NCI-H1436 (cell line): ENCODE measurements at regions not wholly inside any gene's neighbourhood (a gene's known extent, or its start where the extent isn't known, plus 50 kb on each side); places are given as distances from the start of the nearest gene placed in this dataset.
"Not testable (repeated sequence)": the region's sequence is repeated elsewhere in the genome, so short reads cannot be mapped to it uniquely, and the experiment has no call there.

Source experiments
- DNase-seq: peaks from one replicate; lab custom pipeline; 2025; lab: John Stamatoyannopoulos, UW

DNA sequence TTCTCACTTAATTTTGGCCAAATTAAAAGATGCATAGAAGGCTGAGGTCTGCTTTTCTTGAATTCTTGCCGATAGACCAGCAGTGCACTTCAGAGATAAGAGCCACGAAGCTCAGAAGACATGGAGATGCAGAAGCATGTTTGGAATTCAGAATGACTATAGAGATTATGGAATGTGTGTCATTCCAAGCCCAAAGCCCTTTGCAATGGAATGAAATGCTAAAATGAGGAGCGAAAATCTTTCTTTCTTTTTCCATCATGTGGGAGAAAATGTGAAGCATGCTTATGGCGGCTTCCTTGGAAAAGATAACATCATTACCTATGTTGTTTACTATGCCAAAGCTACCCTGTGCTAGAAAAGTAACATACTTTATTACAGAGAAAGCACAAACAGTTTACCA is 257.0 kb upstream of the RNF32 start:
- DNase-seq, result no peak

GRCh38 chr7:156380261-156380660 is 260.3 kb upstream of the RNF32 start:
- no peak for DNase-seq

GRCh38 chr7:156379324-156380070 is 261.1 kb upstream of the RNF32 start:
- DNase-seq, result no peak

GRCh38 chr7:156378806-156379205 is 261.8 kb upstream of the RNF32 start:
- DNase-seq, result no peak

GRCh38 chr7:156376317-156376716 is 264.3 kb upstream of the RNF32 start:
- peak; percentile 51 for DNase-seq

- no peak for DNase-seq
Measured at GRCh38 chr7:156374335-156374734, 266.2 kb upstream of the RNF32 start.

GRCh38 chr7:156369929-156370328 is 270.6 kb upstream of the RNF32 start:
- not testable (repeated sequence) for DNase-seq

GRCh38 chr7:156368053-156368843 is 272.3 kb upstream of the RNF32 start:
- DNase-seq, result no peak

- no peak for DNase-seq
Measured at GRCh38 chr7:156363751-156364150, 276.8 kb upstream of the RNF32 start.

GRCh38 chr7:156360835-156361234 is 279.7 kb upstream of the RNF32 start:
- no peak for DNase-seq

DNA sequence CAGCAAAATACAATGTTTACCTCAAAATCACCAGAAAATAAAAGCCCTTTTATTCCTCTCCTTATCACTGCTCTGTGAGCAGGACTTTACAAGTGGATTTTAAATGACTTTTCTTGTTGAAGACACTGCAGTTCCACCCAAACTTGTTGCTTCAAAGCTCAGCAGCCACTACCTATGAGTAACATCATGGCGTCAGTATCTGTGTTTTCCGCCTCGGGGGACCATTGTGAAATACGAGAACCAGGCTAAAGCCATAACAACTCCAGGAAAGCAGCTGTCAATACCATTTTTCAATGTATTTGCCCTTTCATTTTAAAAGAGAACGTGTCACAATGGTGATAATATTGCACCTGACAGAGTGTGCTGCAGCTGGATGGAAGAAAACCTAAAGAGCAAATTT is 284.0 kb upstream of the RNF32 start:
- DNase-seq, result no peak

DNA sequence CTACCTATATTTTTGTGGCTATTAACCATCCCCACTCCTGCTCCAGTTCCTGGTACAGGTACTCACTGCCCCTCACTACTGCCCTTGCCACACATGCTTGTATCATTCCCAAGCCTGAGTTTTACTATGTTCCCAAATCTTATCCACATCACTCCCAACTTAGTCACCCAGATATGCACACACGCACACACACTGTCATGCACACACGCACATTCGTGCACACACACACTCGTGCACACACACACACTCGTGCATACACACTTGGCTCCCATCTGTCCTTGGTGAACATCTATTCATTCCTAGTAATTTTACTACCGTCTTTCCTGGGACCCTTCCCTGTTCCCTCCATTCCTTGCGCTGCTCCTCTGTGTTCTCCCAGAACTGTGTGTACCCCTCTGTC is 287.2 kb upstream of the RNF32 start:
- no peak for DNase-seq

DNA sequence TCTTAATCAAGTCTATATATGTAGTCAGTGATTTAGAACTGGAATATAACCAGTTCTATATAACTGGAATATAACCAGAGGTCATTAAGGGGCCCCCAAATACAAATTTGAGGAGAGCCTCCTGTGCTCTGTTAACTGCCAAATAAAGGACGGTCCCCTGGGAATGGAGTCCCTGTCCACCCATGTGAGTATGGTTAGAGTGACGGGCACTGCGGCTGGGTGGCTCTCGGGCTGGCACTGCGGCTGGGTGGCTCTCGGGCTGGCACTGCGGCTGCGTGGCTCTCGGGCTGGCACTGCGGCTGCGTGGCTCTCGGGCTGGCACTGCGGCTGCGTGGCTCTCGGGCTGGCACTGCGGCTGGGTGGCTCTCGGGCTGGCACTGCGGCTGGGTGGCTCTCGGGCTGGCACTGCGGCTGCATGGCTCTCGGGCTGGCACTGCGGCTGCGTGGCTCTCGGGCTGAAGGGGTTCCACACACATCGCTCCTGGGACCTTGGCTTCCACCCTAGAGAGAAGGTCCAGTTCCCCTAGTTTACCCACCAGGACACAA is 292.8 kb upstream of the RNF32 start:
- not testable (repeated sequence) for DNase-seq

DNA sequence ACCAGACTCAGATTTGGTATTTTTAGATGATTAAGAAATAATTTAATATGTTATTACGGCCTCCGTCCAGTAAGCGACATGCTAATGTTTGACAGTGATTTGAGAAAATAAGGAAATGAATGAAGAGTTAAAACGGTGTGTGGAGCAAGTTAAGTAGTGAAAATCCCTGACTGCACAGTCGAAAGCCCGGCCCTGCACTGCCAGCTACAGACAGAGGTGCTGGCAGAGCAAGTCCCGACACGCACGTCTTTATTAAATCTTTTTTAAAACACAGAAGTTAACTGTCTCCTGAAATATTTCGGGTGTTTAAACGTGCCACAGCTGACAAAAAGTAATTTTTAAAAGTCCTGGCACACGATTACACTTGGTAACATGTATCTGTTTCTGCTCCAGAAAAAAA is 293.4 kb upstream of the RNF32 start:
- DNase-seq, result no peak

DNA sequence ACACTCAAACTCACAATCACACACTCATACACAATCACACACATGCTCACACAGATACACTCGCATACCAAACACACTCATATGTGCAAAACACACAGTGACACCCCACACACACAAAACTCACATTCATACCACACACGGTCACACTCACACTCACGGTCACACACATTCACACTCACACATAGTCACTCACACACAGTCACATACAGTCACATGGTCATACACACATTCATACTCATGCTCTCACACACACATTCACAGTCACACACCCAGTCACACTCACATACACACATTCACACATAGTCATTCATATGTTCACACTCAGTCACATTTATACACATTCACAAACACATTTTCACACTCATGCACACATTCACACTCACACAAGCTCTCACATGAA is 296.0 kb upstream of the RNF32 start:
- no peak for DNase-seq

GRCh38 chr7:156334636-156335035 is 305.9 kb upstream of the RNF32 start:
- DNase-seq, result no peak

- DNase-seq, result no peak
Measured at GRCh38 chr7:156327916-156328315, 312.7 kb upstream of the RNF32 start.

DNA sequence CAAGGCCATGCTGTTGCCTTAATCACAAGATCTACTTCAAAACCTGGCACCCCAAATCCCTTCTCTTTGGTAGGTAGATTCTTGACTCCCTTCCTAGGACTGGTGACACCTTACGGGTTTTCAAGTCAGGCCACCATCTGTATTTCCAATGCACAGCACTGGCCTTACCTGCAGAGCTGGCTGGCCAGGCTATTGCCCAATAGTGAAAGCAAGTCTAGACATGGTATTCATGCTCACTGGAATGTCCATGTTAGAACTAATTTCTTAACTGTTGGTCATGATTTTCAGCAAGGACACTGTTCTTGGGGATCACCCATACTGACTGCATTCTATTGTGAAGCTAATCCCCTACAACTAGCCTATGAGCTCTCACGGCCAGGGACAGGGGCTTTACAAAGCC is 313.1 kb upstream of the RNF32 start:
- DNase-seq, result no peak

DNA sequence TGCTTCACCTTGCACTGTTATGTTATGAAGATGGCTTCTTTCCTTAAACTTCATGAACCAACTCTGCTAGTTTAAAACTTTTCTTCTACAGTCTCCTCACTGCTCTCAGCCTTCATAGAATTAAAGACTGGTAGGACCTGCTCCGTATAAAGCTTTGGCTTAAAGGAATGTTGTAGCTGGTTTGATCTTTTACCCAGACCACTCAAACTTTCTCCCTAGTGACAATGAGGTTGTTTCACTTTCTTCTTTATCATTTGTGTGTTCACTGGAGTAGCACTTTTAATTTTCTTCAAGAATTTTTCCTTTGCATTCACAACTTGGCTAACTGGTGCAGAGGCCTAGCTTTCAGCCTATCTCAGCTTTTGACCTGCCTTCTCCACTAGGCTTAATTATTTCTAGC is 316.4 kb upstream of the RNF32 start:
- no peak for DNase-seq

- DNase-seq, result not testable (repeated sequence)
Measured at GRCh38 chr7:156321430-156321829, 319.1 kb upstream of the RNF32 start.

DNA sequence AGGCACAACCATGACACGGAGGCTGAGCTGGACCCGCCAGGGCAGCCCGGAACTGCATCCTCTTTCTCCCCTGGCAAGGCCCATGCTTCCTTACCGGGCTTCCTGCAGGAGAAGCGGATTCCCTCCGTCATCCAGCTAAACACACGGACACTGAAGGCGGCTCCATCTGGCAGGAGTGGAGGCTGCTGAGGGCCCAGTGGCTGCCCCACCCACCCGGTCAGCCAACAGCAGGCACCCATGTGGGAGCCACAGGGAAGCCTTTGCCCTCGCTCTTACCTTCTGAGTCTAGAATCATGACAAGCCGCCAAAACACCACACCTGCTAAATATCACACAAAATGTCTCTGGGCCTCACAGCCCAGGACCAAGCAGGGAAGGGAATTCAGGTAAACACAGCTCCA is 321.6 kb upstream of the RNF32 start:
- no peak for DNase-seq

- no peak for DNase-seq
Measured at GRCh38 chr7:156318426-156318825, 322.1 kb upstream of the RNF32 start.

- no peak for DNase-seq
Measured at GRCh38 chr7:156309016-156309620, 331.5 kb upstream of the RNF32 start.
